Pancreas (tissue), 10 donors: ENCODE measurements at regions not wholly inside any gene's neighbourhood (a gene's known extent, or its start where the extent isn't known, plus 50 kb on each side); places are given as distances from the start of the nearest gene placed in this dataset.

Experiments
- ATAC-seq, 4 donors: fragments of 200-7000 bp; cut with Tn5 transposase; one replicate each; pipeline versions ENCODE4 v1.8.0 to v1.9.1; 2020; ENCODE audit warnings: mild to moderate bottlenecking in 4 of 4, moderate library complexity in 4 of 4
- DNase-seq, 6 donors: peaks; one replicate each; pipeline ENCODE4 v3.0.0-alpha.2; 2020
- FAIRE-seq: peaks from 2 replicates; lab custom pipeline; 2012; peaks lifted over from hg19 to GRCh38; lab: Jason Lieb, UNC
- H3K27ac ChIP-seq, 4 donors: fragments of 200-600 bp; sonication (generic); 1 replicate in 3 of 4; 2 replicates in 1 of 4; pipeline versions ENCODE4 v1.5.0 to v1.8.0; 2020
- H3K27me3 ChIP-seq, 4 donors: fragments of 200-600 bp; one replicate each; pipeline ENCODE4 v1.8.0; 2021
- H3K36me3 ChIP-seq, 3 donors: fragments of 200-600 bp; sonication (generic) in 1 of 3; one replicate each; pipeline versions ENCODE4 v1.5.0 to v1.8.0; 2020 to 2021
- H3K4me1 ChIP-seq, 3 donors: fragments of 200-600 bp; one replicate each; pipeline ENCODE4 v1.8.0; 2021
- H3K4me3 ChIP-seq, 4 donors: fragments of 200-600 bp; sonication (generic) in 2 of 4; one replicate each; pipeline versions ENCODE4 v1.5.0 to v1.8.0; 2020 to 2021
- H3K9me3 ChIP-seq, 4 donors: fragments of 200-600 bp; one replicate each; pipeline ENCODE4 v1.8.0; 2021
- WGBS, 2 donors: extraction: QIAGEN DNeasy Blood & Tissue Kit; methylation state at CpG; one replicate each; pipeline ENCODE4 v1.1.7; 2013; 5-methylcytosine and 5-hydroxymethylcytosine counted together
- intact Hi-C, 3 donors: fragments of 100-400 bp; cut with DNase I; formaldehyde crosslinking; loops; one replicate each; pipeline versions ENCODE4 v1.11.1 to v1.14.2; 2022
- TF ChIP-seq, protein P1 (sequence below), 4 donors: fragments of 200-600 bp; sonication (generic) in 3 of 4; IDR thresholded peaks; one replicate each; pipeline versions ENCODE4 v1.5.0 to v1.8.0; 2021; ENCODE audit warnings: antibody characterized with exemption in 4 of 4
- donor health status: healthy with polysubstance abuse.
- donor health status: DM: no; HTN: no; CAD: no; lungs with moderate emphysema.
- donor health status: DM: no; HTN: no; CAD: no.
- donor health status: control.
- donor health status: control.
- donor health status: Bipolar disorder and iron deficiency.
- donor health status: DM: yes; HTN: yes; CAD: no.
- donor health status: DM: no; HTN: no; CAD: no.
- donor health status: DM: no; HTN: no; CAD: no.
- donor health status: DM: yes; HTN: yes; CAD: no.

GRCh38 chr13:75129331-75129730, 352.6 kb downstream of the TBC1D4 start:
- H3K9me3 ChIP-seq = no peaks in the 10 kb centered on the region
- no peaks in the 10 kb centered on the region for H3K4me1 ChIP-seq
- DNase-seq (no peak), FAIRE-seq (no peak), ATAC-seq (no peak)
- no peak overlapping the region for H3K4me3 ChIP-seq
- no peaks in the 10 kb centered on the region for H3K36me3 ChIP-seq
- intact Hi-C loops = no loop called here
- no peaks in the 10 kb centered on the region for H3K27me3 ChIP-seq
- no peak overlapping the region for H3K27ac ChIP-seq
- WGBS, 2 donors = 28 to 38% methylated on average over 1 of the region's 1 CpG
- TF ChIP-seq, protein P1, sequence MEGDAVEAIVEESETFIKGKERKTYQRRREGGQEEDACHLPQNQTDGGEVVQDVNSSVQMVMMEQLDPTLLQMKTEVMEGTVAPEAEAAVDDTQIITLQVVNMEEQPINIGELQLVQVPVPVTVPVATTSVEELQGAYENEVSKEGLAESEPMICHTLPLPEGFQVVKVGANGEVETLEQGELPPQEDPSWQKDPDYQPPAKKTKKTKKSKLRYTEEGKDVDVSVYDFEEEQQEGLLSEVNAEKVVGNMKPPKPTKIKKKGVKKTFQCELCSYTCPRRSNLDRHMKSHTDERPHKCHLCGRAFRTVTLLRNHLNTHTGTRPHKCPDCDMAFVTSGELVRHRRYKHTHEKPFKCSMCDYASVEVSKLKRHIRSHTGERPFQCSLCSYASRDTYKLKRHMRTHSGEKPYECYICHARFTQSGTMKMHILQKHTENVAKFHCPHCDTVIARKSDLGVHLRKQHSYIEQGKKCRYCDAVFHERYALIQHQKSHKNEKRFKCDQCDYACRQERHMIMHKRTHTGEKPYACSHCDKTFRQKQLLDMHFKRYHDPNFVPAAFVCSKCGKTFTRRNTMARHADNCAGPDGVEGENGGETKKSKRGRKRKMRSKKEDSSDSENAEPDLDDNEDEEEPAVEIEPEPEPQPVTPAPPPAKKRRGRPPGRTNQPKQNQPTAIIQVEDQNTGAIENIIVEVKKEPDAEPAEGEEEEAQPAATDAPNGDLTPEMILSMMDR (IDR thresholded peaks at IDR 0.05) = no peak

DNA sequence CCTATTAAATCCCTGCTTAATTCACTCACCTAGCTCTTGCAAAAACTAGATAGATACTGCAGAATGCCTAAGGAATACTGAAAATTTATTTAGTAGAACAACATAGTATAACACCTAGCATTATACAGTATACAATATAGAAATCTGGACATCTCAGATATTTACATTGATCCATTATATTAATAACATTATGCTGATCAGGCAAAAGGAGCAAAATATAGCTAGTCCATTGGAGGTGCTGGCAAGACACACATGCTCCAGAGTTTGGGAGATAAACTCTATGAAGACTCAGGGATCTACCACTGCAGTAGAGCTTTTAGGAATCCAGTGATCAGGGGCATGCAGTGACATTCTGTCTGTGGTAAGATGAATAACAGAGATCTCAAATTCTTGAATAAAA, 357.6 kb downstream of the TBC1D4 start:
- no peak overlapping the region for H3K4me3 ChIP-seq
- H3K4me1 ChIP-seq = no peaks in the 10 kb centered on the region
- ATAC-seq (no peak), FAIRE-seq (no peak), DNase-seq (no peak)
- no peaks in the 10 kb centered on the region for H3K9me3 ChIP-seq
- intact Hi-C loops = no loop called here
- no peaks in the 10 kb centered on the region for H3K36me3 ChIP-seq
- no peaks in the 10 kb centered on the region for H3K27me3 ChIP-seq
- H3K27ac ChIP-seq = no peak overlapping the region
- TF ChIP-seq, protein P1 (IDR thresholded peaks at IDR 0.05) = no peak

- H3K4me1 ChIP-seq = no peaks in the 10 kb centered on the region
- WGBS, 2 donors = 58 to 64% methylated on average over 1 of the region's 1 CpG
- no peak overlapping the region for H3K27ac ChIP-seq
- H3K9me3 ChIP-seq = no peaks in the 10 kb centered on the region
- TF ChIP-seq, protein P1 (IDR thresholded peaks at IDR 0.05) = no peak
- FAIRE-seq (no peak), DNase-seq (no peak), ATAC-seq (no peak)
- no peak overlapping the region for H3K4me3 ChIP-seq
- intact Hi-C loops = no loop called here
- H3K27me3 ChIP-seq = no peaks in the 10 kb centered on the region
- H3K36me3 ChIP-seq = no peaks in the 10 kb centered on the region
These were observed 358.5 kb downstream of the TBC1D4 start for GRCh38 chr13:75123428-75123827.

GRCh38 chr13:75120085-75120484, 361.9 kb downstream of the TBC1D4 start:
- H3K9me3 ChIP-seq = no peaks in the 10 kb centered on the region
- FAIRE-seq = no peak
- no peak overlapping the region for H3K4me3 ChIP-seq
- no peaks in the 10 kb centered on the region for H3K4me1 ChIP-seq
- no peak for DNase-seq
- no peaks in the 10 kb centered on the region for H3K27me3 ChIP-seq
- intact Hi-C loops = no loop called here
- TF ChIP-seq, protein P1 (IDR thresholded peaks at IDR 0.05) = no peak
- H3K27ac ChIP-seq = no peak overlapping the region
- ATAC-seq = no peak
- 21 to 43% methylated on average over 4 of the region's 4 CpGs for WGBS, 2 donors
- H3K36me3 ChIP-seq = no peaks in the 10 kb centered on the region

DNA sequence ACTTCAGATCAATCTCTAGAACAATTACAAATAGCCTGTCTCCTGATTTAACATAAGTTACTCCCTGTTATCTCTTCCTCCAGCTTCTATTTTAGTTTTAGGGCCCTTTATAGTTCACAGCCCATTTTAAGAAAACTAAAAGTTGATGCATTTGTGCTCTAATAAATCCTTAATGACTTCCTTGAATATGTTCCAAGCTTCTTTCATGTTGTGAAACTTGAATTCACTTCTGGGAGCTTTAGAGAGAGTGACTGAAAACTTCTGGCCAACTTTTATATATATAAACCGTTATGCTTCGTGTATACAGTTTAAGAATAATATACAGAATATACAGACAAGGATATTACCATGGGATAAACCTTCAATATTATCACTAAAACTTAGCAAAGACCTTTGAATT, 366.8 kb downstream of the TBC1D4 start:
- no peaks in the 10 kb centered on the region for H3K36me3 ChIP-seq
- WGBS, 2 donors = 60 to 68% methylated on average over 2 of the region's 2 CpGs
- DNase-seq (no peak), ATAC-seq (no peak), FAIRE-seq (no peak)
- TF ChIP-seq, protein P1 (IDR thresholded peaks at IDR 0.05) = no peak
- no peaks in the 10 kb centered on the region for H3K27me3 ChIP-seq
- no peaks in the 10 kb centered on the region for H3K4me1 ChIP-seq
- no peak overlapping the region for H3K4me3 ChIP-seq
- no peak overlapping the region for H3K27ac ChIP-seq
- intact Hi-C loops = no loop called here
- no peaks in the 10 kb centered on the region for H3K9me3 ChIP-seq
